CD4-positive, alpha-beta T cell treated with Interferon alpha-2 for 1 hour (primary cell): ENCODE measurements at regions not wholly inside any gene's neighbourhood (a gene's known extent, or its start where the extent isn't known, plus 50 kb on each side); places are given as distances from the start of the nearest gene placed in this dataset.
"Not testable (repeated sequence)": the region's sequence is repeated elsewhere in the genome, so short reads cannot be mapped to it uniquely, and the experiment has no call there.

Source experiments
- DNase-seq, 2 donors: peaks; one replicate each; pipeline ENCODE4 v3.0.0-alpha.2; 2020 to 2022

DNA sequence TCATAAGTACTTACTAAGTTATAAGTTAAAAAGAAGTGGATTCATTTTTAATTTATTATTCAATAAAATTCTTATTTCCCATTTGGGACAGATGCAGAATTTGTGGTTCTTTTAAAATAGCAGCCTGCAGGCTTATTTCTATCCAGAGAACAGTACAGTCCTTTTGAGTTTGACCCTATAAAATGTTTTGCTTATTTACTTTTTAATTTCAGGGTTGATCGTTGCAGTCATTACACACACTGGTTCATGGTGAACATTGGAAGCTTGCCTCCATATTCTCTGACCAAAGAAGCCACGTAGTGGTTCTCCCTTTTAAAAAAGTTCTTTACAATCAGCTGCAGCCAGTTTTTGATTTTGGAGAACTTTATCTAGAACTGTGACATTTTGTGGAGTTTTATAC is 122.9 kb upstream of the PDE7B start:
- no peak for DNase-seq

GRCh38 chr6:135731116-135731515 is 120.4 kb upstream of the PDE7B start:
- no peak for DNase-seq

- not testable (repeated sequence) for DNase-seq
Observed at GRCh38 chr6:135736351-135736750, 115.2 kb upstream of the PDE7B start.

GRCh38 chr6:135738636-135739035 is 112.9 kb upstream of the PDE7B start:
- no peak for DNase-seq

- no peak for DNase-seq
Observed at GRCh38 chr6:135739288-135739687, 112.2 kb upstream of the PDE7B start.

- DNase-seq: no peak
Observed at GRCh38 chr6:135740580-135740979, 110.9 kb upstream of the PDE7B start.

- DNase-seq: no peak
Observed at GRCh38 chr6:135743476-135743875, 108.0 kb upstream of the PDE7B start.

DNA sequence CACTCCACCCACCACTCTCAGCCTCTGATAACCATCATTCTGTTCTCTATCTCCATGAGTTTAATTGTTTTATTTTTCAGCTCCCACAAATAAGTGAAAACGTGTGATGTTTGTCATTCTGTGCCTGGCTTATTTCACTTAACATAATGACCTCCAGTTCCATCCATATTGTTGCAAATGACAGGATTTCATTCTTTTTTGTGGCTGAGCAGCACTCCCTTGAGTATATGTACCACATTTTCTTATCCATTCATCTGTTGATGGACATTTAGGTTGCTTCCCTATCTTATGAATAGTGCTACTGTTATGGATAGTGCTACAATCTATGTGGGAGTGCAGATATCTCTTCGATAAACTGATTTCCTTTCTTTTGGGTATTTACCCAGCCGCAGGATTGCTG is 103.3 kb upstream of the PDE7B start:
- DNase-seq: no peak

DNA sequence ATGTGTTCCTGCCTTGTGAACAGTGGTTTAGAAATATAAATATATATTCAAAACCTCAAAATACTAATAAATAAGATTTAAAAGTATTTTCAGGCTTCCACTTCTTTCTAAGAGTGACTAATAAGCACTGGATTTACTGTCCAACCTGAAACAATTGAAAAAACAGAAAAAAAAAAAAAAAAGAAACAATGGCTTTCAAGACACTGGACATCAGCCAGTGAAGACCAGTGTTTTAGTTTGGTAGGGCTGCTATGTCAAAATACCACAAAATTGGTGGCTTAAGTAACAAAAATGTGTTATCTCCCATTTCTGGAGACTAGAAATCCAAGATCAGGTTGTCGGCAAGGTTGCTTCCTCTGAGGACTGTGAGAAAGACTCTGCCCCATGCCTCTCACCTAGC is 101.4 kb upstream of the PDE7B start:
- no peak for DNase-seq

DNA sequence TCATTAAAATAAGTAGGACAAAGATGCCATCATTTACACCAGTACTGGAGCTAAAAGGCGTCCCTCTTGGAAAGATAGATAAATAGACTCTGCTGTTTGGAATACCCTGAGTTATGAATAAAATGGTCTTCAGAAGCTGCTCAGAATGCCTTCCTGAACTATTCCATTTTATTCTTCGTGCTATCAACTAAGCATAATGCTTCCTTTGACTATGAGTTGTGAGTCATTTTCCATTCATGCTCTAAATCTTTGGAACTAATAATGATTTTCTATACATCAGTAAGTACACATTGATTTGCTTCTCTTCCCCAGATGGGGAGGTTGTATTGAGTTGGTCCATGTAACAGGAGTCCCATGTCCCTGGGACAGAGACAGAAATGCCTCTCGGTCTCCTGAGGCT is 98.3 kb upstream of the PDE7B start:
- DNase-seq: no peak

- no peak for DNase-seq
Observed at GRCh38 chr6:135759831-135760230, 91.7 kb upstream of the PDE7B start.

- DNase-seq: no peak
Observed at GRCh38 chr6:135774006-135774405, 77.5 kb upstream of the PDE7B start.

DNA sequence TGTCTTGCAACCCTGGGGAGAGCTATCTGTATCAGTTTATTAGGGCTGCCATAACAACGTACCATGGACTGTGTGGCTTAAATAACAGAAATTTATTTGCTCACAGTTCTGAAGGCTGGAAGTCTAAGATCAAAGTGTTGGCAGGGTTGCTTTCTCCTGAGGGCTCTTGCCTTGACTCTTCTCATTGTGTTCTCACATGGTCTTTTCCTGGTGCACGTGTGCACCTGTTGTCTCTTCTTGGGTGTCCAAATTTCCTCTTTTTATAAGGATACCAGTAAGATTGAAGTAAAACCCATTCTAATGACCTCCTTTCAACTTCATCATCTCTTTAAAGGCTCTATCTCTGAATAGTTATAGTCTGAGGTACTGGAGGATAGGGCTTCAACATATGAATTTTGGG is 72.3 kb upstream of the PDE7B start:
- no peak for DNase-seq

DNA sequence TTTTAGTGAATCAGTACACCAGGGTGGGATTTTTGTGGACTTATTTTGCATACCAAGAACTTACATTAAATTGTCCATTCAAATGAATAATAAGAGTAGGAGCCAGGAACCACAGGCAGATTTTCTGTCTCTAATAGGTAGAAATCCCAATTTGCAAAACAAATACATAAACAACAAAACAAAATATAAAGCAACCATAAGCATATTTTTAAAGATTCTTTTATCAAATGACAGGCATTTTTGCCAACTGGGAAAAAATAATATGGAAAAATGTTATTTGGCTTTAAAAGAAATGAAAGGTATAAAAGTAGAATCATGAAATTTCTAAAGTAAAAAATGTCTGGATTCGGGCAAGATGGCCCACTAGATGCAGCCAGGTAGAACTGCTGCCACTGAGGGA is 71.2 kb upstream of the PDE7B start:
- DNase-seq: no peak

DNA sequence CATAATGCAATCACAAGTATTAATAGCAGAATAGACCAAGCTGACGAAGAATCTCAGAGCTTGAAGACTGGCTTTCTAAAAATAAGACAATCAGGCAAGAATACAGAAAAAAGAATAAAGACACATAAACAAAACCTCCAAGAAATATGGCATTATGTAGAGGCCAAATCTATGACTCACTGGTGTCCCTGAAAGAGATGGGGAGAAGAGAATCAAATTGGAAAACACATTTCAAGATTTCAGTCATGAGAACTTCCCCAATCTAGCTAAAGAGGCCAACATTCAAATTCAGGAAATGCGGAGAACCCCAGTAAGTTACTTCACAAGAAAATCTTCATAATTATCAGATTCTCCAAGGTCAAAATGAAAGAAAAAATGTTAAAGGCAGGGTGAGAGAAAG is 69.0 kb upstream of the PDE7B start:
- DNase-seq: no peak

DNA sequence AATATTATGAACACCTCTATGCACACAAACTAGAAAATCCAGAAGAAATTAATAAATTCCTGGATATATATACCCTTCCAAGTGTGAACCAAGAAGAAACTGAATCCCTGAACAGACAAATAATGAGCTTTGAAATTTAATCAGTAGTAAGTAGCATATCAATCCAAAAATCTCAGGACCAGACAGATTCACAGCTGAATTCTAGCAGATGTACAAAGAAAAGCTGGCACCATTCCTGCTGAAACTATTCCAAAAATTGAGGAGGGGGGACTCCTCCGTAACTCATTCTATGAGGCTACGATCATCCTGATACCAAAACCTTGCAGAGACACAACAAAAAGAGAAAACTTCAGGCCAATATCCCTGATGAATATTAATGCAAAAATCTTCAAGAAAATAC is 67.0 kb upstream of the PDE7B start:
- no peak for DNase-seq

GRCh38 chr6:135789375-135790050 is 62.0 kb upstream of the PDE7B start:
- no peak for DNase-seq

DNA sequence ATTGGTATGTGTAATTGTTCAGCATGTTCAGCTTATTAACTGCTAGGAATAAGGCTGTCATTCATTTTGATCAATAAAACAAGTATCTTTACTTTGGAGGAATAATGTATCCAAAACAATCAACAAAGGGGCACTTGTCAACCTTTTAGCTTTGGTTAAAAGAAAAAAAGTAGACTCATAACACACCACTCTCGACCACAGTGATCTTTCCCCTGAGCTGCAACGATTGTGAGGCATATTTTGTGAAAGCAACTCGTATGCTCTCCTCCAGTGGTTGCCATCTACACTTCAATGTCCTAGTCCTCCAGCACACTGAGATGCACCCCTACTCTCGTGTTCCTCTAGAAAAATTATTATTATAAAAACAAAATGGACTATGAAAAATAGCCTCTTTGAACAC is 60.1 kb upstream of the PDE7B start:
- no peak for DNase-seq

GRCh38 chr6:135796643-135797305 is 54.7 kb upstream of the PDE7B start:
- no peak for DNase-seq

DNA sequence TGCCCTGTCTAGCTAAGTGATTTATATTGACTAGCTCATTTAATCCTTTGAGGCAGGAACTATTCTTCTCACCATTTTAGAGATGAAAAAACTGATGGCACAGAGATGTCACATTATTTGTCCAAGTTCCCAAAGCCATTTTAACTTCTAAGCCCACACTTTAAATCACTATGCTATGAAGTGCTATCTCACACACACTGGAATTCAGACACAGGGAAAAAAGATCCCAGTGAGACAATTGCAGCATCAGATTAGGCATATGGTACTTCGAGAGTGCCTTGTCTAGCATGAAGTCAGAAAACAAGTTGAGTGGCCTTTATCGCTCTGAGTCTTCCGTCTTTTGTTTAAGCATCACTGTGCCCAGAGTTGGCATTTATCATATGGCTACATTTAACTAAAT is 54.1 kb upstream of the PDE7B start:
- DNase-seq: no peak

DNA sequence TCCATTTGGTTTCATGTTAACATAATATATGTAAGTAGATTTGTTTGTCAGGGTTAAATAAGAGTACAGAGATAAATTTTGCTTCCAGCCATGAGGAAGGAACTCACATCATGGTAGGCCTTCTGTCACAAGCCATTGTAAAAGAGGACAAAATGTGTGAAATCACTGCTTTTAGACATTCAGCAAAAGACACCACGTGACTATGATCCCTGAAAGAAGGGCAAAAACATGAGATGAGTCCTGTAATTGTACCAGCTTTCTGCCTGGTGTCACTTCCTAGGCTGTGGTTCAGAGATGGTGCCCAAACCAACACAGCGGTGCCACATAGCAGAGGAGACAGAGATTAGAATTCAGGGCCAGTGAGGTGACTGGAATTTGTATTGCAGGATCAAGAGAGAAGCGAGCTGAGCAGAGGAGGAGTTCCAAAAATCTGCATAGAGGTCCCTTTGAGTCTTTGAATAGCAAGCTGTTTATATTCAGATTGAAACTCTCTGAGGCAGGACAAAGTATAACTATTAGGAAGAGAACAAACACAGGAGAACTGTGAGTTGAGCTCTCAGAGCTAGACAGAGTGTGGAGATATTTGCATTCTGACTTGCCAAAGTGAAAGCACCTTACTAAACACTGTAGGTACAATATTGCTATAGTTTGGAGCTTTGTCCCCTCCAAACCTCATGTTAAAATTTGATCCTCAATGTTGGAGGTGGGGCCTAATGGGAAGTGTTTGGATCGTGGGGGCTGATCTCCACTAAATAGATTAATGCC is 52.6 kb upstream of the PDE7B start:
- DNase-seq: no peak
